HCT116 (cell line): ENCODE measurements at regions not wholly inside any gene's neighbourhood (a gene's known extent, or its start where the extent isn't known, plus 50 kb on each side); places are given as distances from the start of the nearest gene placed in this dataset.

ENCODE experiments used
- ATAC-seq: fragments of 200-7000 bp; cut with Tn5 transposase; 2 replicates; pipeline ENCODE4 v1.9.1; 2020; ENCODE audit warnings: mild to moderate bottlenecking, moderate library complexity
- BruUV-seq: library from RNA; stranded (reverse); fragments of 400-500 nt; replicated peaks from 2 replicates; lab custom pipeline; 2021; lab: Mats Ljungman, UMichigan
- CTCF ChIA-PET: fragments of 300-600 bp; sonication (Branson Sonifier 250); formaldehyde crosslinking; loops from one replicate; lab custom pipeline; 2021; ENCODE audit warnings: antibody characterized with exemption; lab: Charles Lee
- POLR2A ChIA-PET: fragments of 300-600, 350-600 bp; sonication (Branson Sonifier 250); formaldehyde crosslinking; loops from one replicate; lab custom pipeline; 2021; ENCODE audit warnings: antibody characterized with exemption; lab: Charles Lee
- RAD21 ChIA-PET, 2 experiments: fragments of 300-600 bp; sonication (Branson Sonifier 250); formaldehyde crosslinking; loops; one replicate each; lab custom pipeline; 2023; ENCODE audit warnings: low total read pairs in 2 of 2; ENCODE audit not compliant: uncharacterized antibody in 2 of 2, unreplicated experiment in 2 of 2, low non-redundant PET in 1 of 2; lab: Charles Lee
- DNase-seq: peaks from one replicate; pipeline ENCODE4 v3.0.0-alpha.2; 2010; ENCODE audit warnings: low read depth, low spot score
- H2AFZ ChIP-seq: fragments of 200-600 bp; shearing (Covaris generic), sonication (generic); 2 replicates; pipeline ENCODE4 v1.6.1; 2017; ENCODE audit warnings: low read depth, mixed run types, mixed read lengths, antibody characterized with exemption, low read length; ENCODE audit not compliant: poor library complexity, severe bottlenecking
- H3K27ac ChIP-seq: 2 replicates; pipeline ENCODE4 v1.5.1; 2012; ENCODE audit warnings: low read depth, low read length
- H3K27me3 ChIP-seq: fragments of 200-600 bp; sonication (generic); 2 replicates; pipeline ENCODE4 v1.6.1; 2016; ENCODE audit warnings: mixed run types, low read length, mixed read lengths; ENCODE audit not compliant: insufficient read depth
- H3K36me3 ChIP-seq, 2 experiments: fragments of 200-500 bp in 1 of 2; fragments of 200-600 bp in 1 of 2; sonication (Bioruptor generic) in 1 of 2; sonication (generic) in 1 of 2; 2 replicates each; pipeline versions ENCODE4 v1.5.1 to v1.6.1; 2014 to 2016; ENCODE audit warnings: low read length in 2 of 2, inconsistent platforms in 1 of 2, mixed read lengths in 1 of 2, mixed run types in 1 of 2; ENCODE audit not compliant: insufficient read depth in 2 of 2, control insufficient read depth in 1 of 2
- H3K4me1 ChIP-seq, 2 experiments: fragments of 200-600 bp in 1 of 2; sonication (generic) in 1 of 2; 2 replicates each; pipeline versions ENCODE4 v1.5.1 to v1.6.1; 2012 to 2017; ENCODE audit warnings: low read length in 2 of 2, inconsistent platforms in 1 of 2, mild to moderate bottlenecking in 1 of 2, mixed read lengths in 1 of 2, mixed run types in 1 of 2, moderate library complexity in 1 of 2; ENCODE audit not compliant: insufficient read depth in 2 of 2, control insufficient read depth in 1 of 2
- H3K4me2 ChIP-seq: fragments of 200-600 bp; sonication (generic); 2 replicates; pipeline ENCODE4 v1.6.1; 2017; ENCODE audit warnings: mixed run types, low read length, mixed read lengths
- H3K4me3 ChIP-seq, 2 experiments: fragments of 200-600 bp in 1 of 2; sonication (generic) in 1 of 2; replicated peaks in 1 of 2; 2 replicates each; pipeline ENCODE4 v1.5.1; 2011 to 2016; ENCODE audit warnings: low read length in 2 of 2, control low read depth in 1 of 2, low read depth in 1 of 2, mild to moderate bottlenecking in 1 of 2, mixed read lengths in 1 of 2, mixed run types in 1 of 2
- H3K79me2 ChIP-seq: fragments of 200-600 bp; sonication (generic); 2 replicates; pipeline ENCODE4 v1.6.1; 2017; ENCODE audit warnings: mild to moderate bottlenecking, mixed run types, low read length, moderate library complexity, mixed read lengths; ENCODE audit not compliant: insufficient read depth
- H3K9ac ChIP-seq: fragments of 200-600 bp; sonication (generic); 2 replicates; pipeline ENCODE4 v1.6.1; 2016; ENCODE audit warnings: low read length, mixed read lengths
- H3K9me2 ChIP-seq: fragments of 200-600 bp; sonication (generic), shearing (Covaris generic); 2 replicates; pipeline ENCODE4 v1.6.1; 2017; ENCODE audit warnings: mixed run types, mild to moderate bottlenecking, moderate library complexity; ENCODE audit not compliant: insufficient read depth
- H3K9me3 ChIP-seq, 2 experiments: fragments of 200-500 bp in 1 of 2; fragments of 200-600 bp in 1 of 2; sonication (Bioruptor generic) in 1 of 2; sonication (generic) in 1 of 2; 2 replicates each; pipeline ENCODE4 v1.6.1; 2014 to 2017; ENCODE audit warnings: low read length in 2 of 2, mixed read lengths in 2 of 2, inconsistent platforms in 1 of 2, low read depth in 1 of 2, mild to moderate bottlenecking in 1 of 2, mixed run types in 1 of 2, moderate library complexity in 1 of 2; ENCODE audit not compliant: control insufficient read depth in 1 of 2, insufficient read depth in 1 of 2
- H4K20me1 ChIP-seq: fragments of 200-600 bp; sonication (generic), shearing (Covaris generic); 2 replicates; pipeline ENCODE4 v1.6.1; 2017; ENCODE audit warnings: mixed run types, mild to moderate bottlenecking, moderate library complexity; ENCODE audit not compliant: insufficient read depth
- CBX3 ChIP-seq: IDR thresholded peaks from 2 replicates; pipeline ENCODE4 v1.6.1; 2012; ENCODE audit warnings: low read depth
- CEBPB ChIP-seq: IDR thresholded peaks from 2 replicates; pipeline ENCODE4 v1.6.1; 2012; ENCODE audit warnings: low read depth
- EGR1 ChIP-seq: IDR thresholded peaks from 2 replicates; pipeline ENCODE4 v1.6.1; 2012; ENCODE audit warnings: low read depth
- EZH2phosphoT487 ChIP-seq: fragments of 200-600 bp; IDR thresholded peaks from 2 replicates; pipeline ENCODE4 v1.6.1; 2018; ENCODE audit warnings: antibody characterized with exemption, borderline replicate concordance
- JUND ChIP-seq: IDR thresholded peaks from 2 replicates; pipeline ENCODE4 v1.6.1; 2012
- POLR2AphosphoS5 ChIP-seq: IDR thresholded peaks from 2 replicates; pipeline ENCODE4 v1.6.1; 2011; ENCODE audit warnings: mild to moderate bottlenecking, low read depth, low read length, moderate library complexity
- SRF ChIP-seq: IDR thresholded peaks from 2 replicates; pipeline ENCODE4 v1.6.1; 2012; ENCODE audit warnings: low read depth
- TCF7L2 ChIP-seq: IDR thresholded peaks from 2 replicates; pipeline ENCODE4 v1.7.0; 2011; ENCODE audit warnings: borderline replicate concordance, inconsistent platforms; ENCODE audit not compliant: insufficient read depth, insufficient read length; ENCODE audit errors: extremely low read depth
- YY1 ChIP-seq: IDR thresholded peaks from 2 replicates; pipeline ENCODE4 v1.6.1; 2011; ENCODE audit warnings: low read length, low read depth, moderate library complexity, mild to moderate bottlenecking; ENCODE audit not compliant: insufficient replicate concordance; ENCODE audit errors: extremely low read depth
- ZBTB33 ChIP-seq: IDR thresholded peaks from 2 replicates; pipeline ENCODE4 v1.6.1; 2011; ENCODE audit warnings: mild to moderate bottlenecking, low read length, moderate library complexity; ENCODE audit not compliant: insufficient replicate concordance; ENCODE audit errors: extremely low read depth
- intact Hi-C: fragments of 100-400 bp; cut with micrococcal nuclease; formaldehyde crosslinking; loops from 2 replicates; pipeline ENCODE4 v1.10.0; 2022

- ATAC-seq (no peak), DNase-seq (no peak)
- H3K27me3 ChIP-seq: no peaks in the 10 kb centered on the region
- H3K79me2 ChIP-seq: no peaks in the 10 kb centered on the region
- no peak overlapping the region for H3K27ac ChIP-seq
- H4K20me1 ChIP-seq: no peaks in the 10 kb centered on the region
- H3K9me3 ChIP-seq: no peaks in the 10 kb centered on the region; a peak in 2 of 4 replicates
- intact Hi-C loops: no loop called here
- no peaks in the 10 kb centered on the region for H3K36me3 ChIP-seq
- ChIA-PET CTCF (no interaction called here), POLR2A (no interaction called here), RAD21 (no interaction called here)
- no peaks in the 10 kb centered on the region for H3K9me2 ChIP-seq
- no peak overlapping the region for H3K4me2 ChIP-seq
- no peak overlapping the region for H3K4me3 ChIP-seq
- H2AFZ ChIP-seq: no peak overlapping the region
- H3K4me1 ChIP-seq: no peaks in the 10 kb centered on the region
- BruUV-seq: no TSS peak
- TF ChIP-seq EZH2phosphoT487: no peak
- TF ChIP-seq ZBTB33: no peak
- no peak for TF ChIP-seq TCF7L2
- no peak for TF ChIP-seq EGR1
- H3K9ac ChIP-seq: no peak overlapping the region
Measured at GRCh38 chr11:115758011-115758410, 253.8 kb upstream of the CADM1 start.

GRCh38 chr11:115751243-115752015, 247.2 kb upstream of the CADM1 start:
- RAD21 ChIA-PET: no interaction called here
- no TSS peak for BruUV-seq
- no peaks in the 10 kb centered on the region for H3K4me1 ChIP-seq
- TF ChIP-seq YY1: no peak
- TF ChIP-seq EZH2phosphoT487: no peak
- no peak for TF ChIP-seq TCF7L2
- TF ChIP-seq SRF: no peak
- TF ChIP-seq POLR2AphosphoS5: no peak
- TF ChIP-seq CEBPB: no peak
- no peak for TF ChIP-seq CBX3
- no peak for TF ChIP-seq JUND
- TF ChIP-seq ZBTB33: no peak
- TF ChIP-seq, all 23 proteins: peak for 0
- H3K27me3 ChIP-seq: no peaks in the 10 kb centered on the region
- intact Hi-C loops: no loop called here
- ChIA-PET CTCF (no interaction called here), POLR2A (no interaction called here)
- ATAC-seq (no peak), DNase-seq (no peak)
- H3K9me3 ChIP-seq: no peaks in the 10 kb centered on the region; a peak in 2 of 4 replicates
- no peaks in the 10 kb centered on the region for H3K79me2 ChIP-seq
- H3K36me3 ChIP-seq: no peaks in the 10 kb centered on the region
- no peak overlapping the region for H3K4me3 ChIP-seq
- H3K9ac ChIP-seq: no peak overlapping the region
- no peak overlapping the region for H3K27ac ChIP-seq
- no peak overlapping the region for H2AFZ ChIP-seq
- H3K4me2 ChIP-seq: no peak overlapping the region
- H4K20me1 ChIP-seq: no peaks in the 10 kb centered on the region
- no peaks in the 10 kb centered on the region for H3K9me2 ChIP-seq
